ENCODE measurements at regions not wholly inside any gene's neighbourhood (a gene's known extent, or its start where the extent isn't known, plus 50 kb on each side); places are given as distances from the start of the nearest gene placed in this dataset.

DNA sequence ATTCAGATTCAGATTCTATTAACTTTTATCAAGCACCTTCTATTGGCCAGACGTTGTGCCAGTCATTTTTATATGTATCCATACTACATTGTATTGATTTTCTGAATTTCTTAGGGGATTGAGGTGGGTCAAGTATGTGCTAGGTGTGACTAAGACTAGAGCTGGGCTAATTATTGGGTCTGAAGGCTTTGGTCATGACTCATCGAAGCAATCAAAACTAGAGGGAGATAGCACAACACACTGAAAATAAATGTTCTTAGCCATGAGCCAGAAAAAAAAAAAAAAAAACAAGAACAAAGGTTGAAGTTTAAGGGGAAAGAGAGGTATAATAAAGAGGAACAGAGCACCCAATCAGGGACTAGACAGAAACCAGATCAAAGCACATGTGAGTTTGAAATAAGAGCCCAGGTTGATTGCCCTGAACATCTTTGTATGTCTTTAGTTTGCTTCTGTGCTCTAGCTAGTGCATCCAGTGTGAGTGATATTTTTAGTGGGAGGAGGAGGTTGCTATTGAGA is 171.6 kb upstream of the FOXP2 start:
- ATAC-seq: no peak
- Mint-ChIP-seq H3K36me3 (ENCODE audit: low read depth) (no peaks in the 10 kb centered on the region), H3K4me1 (no peaks in the 10 kb centered on the region), H3K4me3 (no peak overlapping the region), H3K27me3 (no peaks in the 10 kb centered on the region), H3K9me3 (peaks cover 3% of the 10 kb centered on the region), H3K27ac (no peak overlapping the region)
- DNase-seq: no peak

DNA sequence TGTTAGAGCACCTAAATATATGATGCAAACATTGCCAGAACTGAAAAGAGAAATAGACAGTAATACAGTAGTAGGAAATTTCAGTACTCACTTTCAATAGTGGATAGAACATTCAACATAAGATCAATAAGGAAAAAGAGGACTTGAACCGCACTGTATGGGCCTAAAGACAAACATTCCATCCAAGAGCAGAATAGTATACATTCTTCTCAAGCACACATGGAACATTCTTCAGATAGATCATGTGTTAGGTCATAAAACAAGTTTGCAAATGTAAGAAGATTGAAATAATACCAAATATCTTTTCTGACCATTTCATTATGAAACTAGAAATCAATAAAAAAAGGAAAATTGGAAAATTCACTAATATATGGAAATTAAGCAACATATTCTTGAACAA is 185.4 kb upstream of the FOXP2 start:
- Mint-ChIP-seq H3K27me3 (no peaks in the 10 kb centered on the region), H3K36me3 (ENCODE audit: low read depth) (no peaks in the 10 kb centered on the region), H3K4me3 (no peak overlapping the region), H3K9me3 (no peaks in the 10 kb centered on the region), H3K27ac (no peak overlapping the region), H3K4me1 (no peaks in the 10 kb centered on the region)
- no peak for ATAC-seq
- DNase-seq: no peak

DNA sequence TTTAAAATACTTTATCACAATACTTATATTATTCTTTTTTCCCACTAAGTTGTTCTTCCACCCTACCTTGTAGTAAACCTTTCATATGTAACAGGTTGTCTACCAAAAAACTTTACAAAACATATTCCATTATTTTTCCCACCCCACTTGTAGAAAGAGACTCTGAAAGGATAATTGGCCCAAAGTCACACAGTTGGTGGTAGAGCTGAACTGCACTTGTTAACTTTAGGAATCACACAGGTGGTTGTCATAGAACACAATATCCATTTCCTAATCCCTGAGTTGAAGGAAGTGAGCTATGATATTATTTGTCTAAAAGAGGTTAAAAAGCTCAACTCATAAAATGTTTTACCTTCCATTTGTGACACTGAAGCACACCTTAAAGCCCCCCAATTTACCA is 188.8 kb upstream of the FOXP2 start:
- H3K27ac Mint-ChIP-seq: no peak overlapping the region
- H3K9me3 Mint-ChIP-seq: no peaks in the 10 kb centered on the region
- H3K27me3 Mint-ChIP-seq: no peaks in the 10 kb centered on the region
- H3K4me1 Mint-ChIP-seq: no peaks in the 10 kb centered on the region
- no peaks in the 10 kb centered on the region for H3K36me3 Mint-ChIP-seq (ENCODE audit: low read depth)
- no peak overlapping the region for H3K4me3 Mint-ChIP-seq
- DNase-seq (no peak), ATAC-seq (no peak)

DNA sequence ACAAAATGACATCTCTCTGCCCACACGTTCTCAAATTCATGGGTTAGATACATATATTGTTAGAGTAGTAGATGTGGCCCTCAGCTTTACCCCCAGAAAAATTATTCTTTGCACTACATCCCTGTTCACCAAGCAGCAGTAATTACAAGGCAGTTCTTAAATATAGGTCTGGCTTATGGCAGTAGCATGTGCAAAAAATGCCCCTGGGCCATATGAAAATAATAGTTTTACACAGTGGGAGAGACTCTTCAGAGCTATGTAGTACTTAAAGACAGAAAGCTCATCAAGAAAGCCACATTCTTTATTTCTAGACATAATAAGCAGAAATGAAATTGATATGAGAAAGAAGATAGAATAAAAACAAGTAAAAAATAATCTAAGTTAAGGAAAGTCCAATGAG is 196.3 kb upstream of the FOXP2 start:
- H3K9me3 Mint-ChIP-seq: no peaks in the 10 kb centered on the region
- no peak for DNase-seq
- no peaks in the 10 kb centered on the region for H3K4me1 Mint-ChIP-seq
- no peak overlapping the region for H3K27ac Mint-ChIP-seq
- no peaks in the 10 kb centered on the region for H3K36me3 Mint-ChIP-seq (ENCODE audit: low read depth)
- ATAC-seq: no peak
- H3K4me3 Mint-ChIP-seq: no peak overlapping the region
- H3K27me3 Mint-ChIP-seq: no peaks in the 10 kb centered on the region

DNA sequence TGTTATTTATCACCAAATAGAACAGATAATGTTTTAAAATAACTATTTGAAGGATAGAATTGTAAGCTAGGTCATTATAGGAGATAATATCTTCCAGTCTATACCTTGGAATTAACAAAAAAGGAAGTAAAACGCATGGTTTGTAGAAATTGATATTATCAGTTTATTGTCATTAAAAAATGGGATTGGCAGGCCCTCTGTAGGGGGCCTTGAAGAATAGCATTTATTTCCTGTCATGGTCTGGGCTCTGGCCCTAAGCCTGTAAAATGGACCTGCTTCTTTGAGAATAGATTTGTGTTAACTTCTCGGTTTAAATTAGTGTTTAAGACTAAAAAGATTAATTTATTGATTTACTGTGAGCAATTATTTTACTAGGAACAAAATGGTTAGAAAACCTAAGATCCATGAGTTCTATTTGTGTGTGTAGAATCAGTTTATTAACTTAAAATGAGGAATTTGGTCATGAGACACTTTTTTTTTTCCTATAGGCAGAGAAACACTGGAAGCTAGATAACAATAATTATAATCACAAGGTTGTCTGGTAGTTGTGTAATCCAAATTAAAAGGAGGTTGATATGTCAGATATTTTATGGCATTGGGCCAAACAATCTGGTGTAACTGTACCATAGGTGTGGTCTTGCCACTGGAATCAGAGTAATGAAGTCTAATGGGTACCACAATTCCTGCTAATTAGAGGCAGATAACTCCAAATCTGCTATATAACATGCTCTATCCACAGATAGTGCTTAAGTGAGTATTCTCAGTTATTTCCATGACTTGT is 197.4 kb upstream of the FOXP2 start:
- no peaks in the 10 kb centered on the region for H3K36me3 Mint-ChIP-seq (ENCODE audit: low read depth)
- H3K27ac Mint-ChIP-seq: no peak overlapping the region
- no peaks in the 10 kb centered on the region for H3K27me3 Mint-ChIP-seq
- no peaks in the 10 kb centered on the region for H3K9me3 Mint-ChIP-seq
- H3K4me1 Mint-ChIP-seq: no peaks in the 10 kb centered on the region
- DNase-seq: no peak
- H3K4me3 Mint-ChIP-seq: no peak overlapping the region
- no peak for ATAC-seq

DNA sequence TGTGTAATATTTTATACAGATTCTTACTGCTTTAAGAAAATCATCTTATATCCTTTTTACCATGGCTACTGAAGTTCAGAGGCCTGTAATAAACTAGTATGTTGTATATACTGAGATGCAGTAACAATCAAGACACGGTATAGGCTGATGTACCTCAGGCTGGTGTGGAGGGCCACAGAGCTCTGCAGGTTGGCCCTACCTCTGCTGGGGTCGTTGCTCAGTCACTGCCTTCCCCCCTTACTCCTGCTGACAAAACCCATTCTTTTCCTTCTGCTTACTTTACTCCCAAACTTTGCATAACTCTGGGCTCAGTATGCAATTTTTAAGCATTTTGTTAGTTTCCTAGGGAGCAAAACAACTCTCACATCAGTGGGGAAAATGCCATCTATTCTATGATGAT is 200.1 kb upstream of the FOXP2 start:
- Mint-ChIP-seq H3K27ac (no peak overlapping the region), H3K9me3 (no peaks in the 10 kb centered on the region), H3K4me1 (no peaks in the 10 kb centered on the region), H3K4me3 (no peak overlapping the region), H3K36me3 (ENCODE audit: low read depth) (no peaks in the 10 kb centered on the region), H3K27me3 (no peaks in the 10 kb centered on the region)
- ATAC-seq (no peak), DNase-seq (no peak)

DNA sequence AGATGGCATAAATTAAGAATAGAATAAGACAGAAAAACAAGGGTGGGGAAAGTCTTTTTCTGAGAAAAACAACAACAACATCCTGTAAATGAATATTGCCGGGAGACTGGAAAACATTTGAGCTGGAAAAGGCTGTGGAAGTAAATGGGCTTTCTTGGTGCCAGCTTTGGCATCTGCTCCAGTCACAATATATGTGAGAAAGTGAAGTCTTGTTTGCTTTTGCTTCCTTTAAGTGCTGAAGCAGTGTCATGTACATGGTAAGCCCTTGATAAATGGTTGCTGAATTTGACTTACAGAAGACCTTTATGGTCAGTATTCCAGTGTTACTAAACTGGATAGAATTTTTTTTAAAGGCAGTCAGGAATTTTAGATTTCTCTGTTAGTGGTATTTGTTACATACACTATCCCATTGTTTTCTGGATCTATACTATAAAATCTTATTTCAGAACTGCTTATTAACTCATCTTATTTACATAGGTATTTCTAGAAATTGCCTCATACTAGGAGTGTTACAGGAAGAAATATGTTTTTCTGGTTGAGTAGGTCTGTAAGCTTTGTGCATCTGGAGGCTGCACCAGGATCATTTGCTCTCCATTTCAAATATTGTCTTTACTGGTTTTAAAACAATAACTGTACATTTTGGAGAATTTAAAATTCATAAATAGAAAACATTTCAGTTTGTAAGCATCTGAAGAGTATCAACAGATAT is 201.7 kb upstream of the FOXP2 start:
- Mint-ChIP-seq H3K4me3 (no peak overlapping the region), H3K27me3 (peaks cover 2% of the 10 kb centered on the region), H3K9me3 (peaks cover 5% of the 10 kb centered on the region), H3K27ac (no peak overlapping the region), H3K36me3 (ENCODE audit: low read depth) (no peaks in the 10 kb centered on the region), H3K4me1 (no peaks in the 10 kb centered on the region)
- DNase-seq (no peak), ATAC-seq (no peak)

DNA sequence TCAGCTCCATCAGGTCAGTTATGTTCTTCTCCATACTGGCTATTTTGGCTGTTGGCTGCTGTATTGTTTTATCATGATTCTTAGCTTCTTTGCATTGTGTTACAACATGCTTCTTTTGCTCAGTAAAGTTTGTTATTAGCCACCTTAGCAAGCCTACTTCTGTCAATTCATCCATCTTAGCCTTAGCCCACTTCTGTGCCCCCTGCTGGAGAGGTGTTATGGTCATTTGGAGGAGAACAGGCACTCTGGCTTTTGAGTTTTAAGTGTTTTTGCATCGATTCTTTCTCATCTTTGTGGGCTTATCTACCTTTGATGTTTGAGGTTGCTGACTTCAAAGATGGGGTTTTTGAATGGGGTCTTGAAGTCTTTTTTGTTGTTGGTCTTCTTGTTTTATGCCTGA is 204.6 kb upstream of the FOXP2 start:
- ATAC-seq (no peak), DNase-seq (no peak)
- H3K36me3 Mint-ChIP-seq (ENCODE audit: low read depth): no peaks in the 10 kb centered on the region
- H3K27me3 Mint-ChIP-seq: peaks cover 2% of the 10 kb centered on the region
- H3K27ac Mint-ChIP-seq: no peak overlapping the region
- H3K4me1 Mint-ChIP-seq: no peaks in the 10 kb centered on the region
- H3K9me3 Mint-ChIP-seq: peaks cover 5% of the 10 kb centered on the region
- no peak overlapping the region for H3K4me3 Mint-ChIP-seq

DNA sequence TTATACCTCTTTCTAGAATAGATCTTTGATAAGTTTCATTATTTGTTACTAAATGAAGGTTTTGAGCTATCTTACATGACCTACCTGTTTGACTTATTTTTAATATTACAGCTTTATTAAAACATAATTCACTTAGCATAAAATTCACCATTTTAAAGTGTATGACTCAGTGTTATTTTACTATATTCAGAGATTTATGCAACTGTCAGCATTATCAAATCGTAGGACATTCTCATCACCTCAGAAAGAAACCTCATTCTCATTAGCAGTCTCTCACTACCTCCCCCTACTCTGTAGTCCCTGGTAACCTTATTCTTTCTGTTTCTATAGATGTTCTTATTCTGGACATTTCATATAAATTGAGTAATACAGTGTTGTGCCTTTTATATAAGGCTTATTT is 207.9 kb upstream of the FOXP2 start:
- DNase-seq (no peak), ATAC-seq (no peak)
- peaks cover 5% of the 10 kb centered on the region for H3K9me3 Mint-ChIP-seq
- no peaks in the 10 kb centered on the region for H3K4me1 Mint-ChIP-seq
- H3K27ac Mint-ChIP-seq: no peak overlapping the region
- peaks cover 2% of the 10 kb centered on the region for H3K27me3 Mint-ChIP-seq
- no peaks in the 10 kb centered on the region for H3K36me3 Mint-ChIP-seq (ENCODE audit: low read depth)
- no peak overlapping the region for H3K4me3 Mint-ChIP-seq

DNA sequence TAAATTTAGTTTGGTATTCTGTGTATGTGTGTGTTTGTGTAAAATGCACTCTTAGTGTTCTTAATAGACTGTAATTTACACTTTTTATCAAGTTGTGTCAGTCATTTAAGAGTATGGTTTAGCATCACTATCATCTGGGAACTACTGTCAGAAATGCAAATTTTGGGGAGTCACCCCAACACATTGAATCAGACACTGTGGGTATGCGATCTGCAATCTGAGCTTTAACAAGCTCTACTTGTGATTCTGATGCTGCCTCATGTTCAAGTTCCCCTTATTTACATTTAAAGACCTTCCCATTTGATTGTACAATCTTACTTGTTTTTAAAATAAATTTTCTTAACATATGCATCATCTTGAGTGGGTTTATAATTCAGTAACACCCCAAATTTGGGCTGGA is 218.1 kb upstream of the FOXP2 start:
- H3K27me3 Mint-ChIP-seq: no peaks in the 10 kb centered on the region
- H3K36me3 Mint-ChIP-seq (ENCODE audit: low read depth): no peaks in the 10 kb centered on the region
- H3K4me1 Mint-ChIP-seq: no peaks in the 10 kb centered on the region
- no peak overlapping the region for H3K4me3 Mint-ChIP-seq
- ATAC-seq (no peak), DNase-seq (no peak)
- H3K9me3 Mint-ChIP-seq: no peaks in the 10 kb centered on the region
- H3K27ac Mint-ChIP-seq: no peak overlapping the region

DNA sequence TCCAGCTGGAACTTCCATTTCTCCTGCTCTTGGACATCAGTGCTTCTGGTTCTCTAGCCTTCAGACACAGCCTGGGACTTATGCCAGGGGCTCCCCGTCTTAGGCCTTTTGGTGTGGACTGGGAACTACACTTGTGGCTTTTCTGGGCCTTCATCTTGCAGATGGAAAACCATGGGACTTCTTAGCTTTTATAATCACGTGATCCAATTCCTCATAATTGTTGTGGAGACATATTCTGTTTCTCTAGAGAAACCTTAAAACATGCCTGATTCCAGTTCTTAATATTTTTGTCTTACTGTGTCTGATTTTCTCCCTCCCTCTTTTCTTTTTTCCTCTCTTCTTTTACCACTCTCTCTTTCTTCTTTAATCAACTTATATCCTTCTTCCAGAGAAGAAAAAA is 224.2 kb upstream of the FOXP2 start:
- DNase-seq: no peak
- Mint-ChIP-seq H3K27ac (no peak overlapping the region), H3K36me3 (ENCODE audit: low read depth) (no peaks in the 10 kb centered on the region), H3K4me1 (no peaks in the 10 kb centered on the region), H3K4me3 (no peak overlapping the region), H3K27me3 (no peaks in the 10 kb centered on the region), H3K9me3 (no peaks in the 10 kb centered on the region)
- ATAC-seq: no peak

DNA sequence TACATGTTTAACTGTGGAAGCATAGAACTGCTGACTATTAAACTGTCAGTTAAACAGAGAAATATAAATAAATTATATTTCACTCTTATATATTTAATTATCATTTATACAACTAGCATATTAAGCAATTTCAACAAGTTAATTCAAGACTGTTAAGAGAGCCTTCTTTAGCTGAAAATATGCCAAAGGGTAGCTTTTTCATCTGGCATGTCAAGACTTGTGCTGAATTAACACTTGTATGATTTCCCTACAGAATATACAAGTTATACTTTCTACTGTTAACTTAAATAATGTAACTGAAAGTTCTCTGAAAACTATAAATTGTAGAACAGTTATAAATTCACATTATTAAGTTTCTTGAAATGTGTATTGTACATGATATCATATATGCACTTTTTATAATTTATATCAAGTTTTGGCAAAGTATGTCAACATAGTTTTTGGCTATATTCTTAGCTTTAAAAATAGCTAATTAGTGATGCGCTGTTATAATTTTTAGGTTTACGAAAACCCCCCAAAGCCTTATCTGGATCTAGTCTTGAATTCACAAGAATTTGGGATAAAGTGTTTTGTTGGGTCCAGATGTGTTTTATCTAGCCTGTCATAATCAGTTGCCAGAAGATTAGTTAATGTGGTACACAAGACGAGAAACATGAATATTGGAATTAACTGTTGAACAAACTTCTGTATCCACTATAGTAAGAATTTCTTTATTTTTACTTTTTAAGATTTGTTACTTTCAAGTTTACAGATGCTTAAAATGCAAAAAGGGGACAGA is 231.1 kb upstream of the FOXP2 start:
- ATAC-seq (no peak), DNase-seq (no peak)
- Mint-ChIP-seq H3K4me1 (no peaks in the 10 kb centered on the region), H3K4me3 (no peak overlapping the region), H3K27ac (no peak overlapping the region), H3K36me3 (ENCODE audit: low read depth) (no peaks in the 10 kb centered on the region), H3K9me3 (no peaks in the 10 kb centered on the region), H3K27me3 (no peaks in the 10 kb centered on the region)

DNA sequence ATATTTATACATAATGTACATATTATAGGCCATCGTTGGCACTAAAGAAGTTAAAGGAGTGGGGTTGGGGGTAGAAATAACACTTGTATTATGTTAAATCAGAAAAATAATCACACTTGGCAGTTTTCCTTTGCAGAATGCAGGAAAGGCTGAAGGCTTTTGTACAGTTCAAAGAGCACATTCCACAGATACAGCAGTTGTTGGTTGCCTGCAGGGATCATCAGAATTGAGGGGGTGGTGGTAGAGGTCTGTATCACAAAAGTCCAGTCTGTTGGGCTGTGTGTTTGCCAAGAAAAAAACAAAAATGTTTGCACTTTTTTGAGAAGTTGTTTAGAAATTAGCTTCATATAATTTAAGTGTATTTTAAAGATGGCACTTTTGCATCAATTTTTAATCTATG is 231.8 kb upstream of the FOXP2 start:
- Mint-ChIP-seq H3K27ac (no peak overlapping the region), H3K9me3 (no peaks in the 10 kb centered on the region), H3K27me3 (no peaks in the 10 kb centered on the region), H3K36me3 (ENCODE audit: low read depth) (no peaks in the 10 kb centered on the region), H3K4me3 (no peak overlapping the region), H3K4me1 (no peaks in the 10 kb centered on the region)
- ATAC-seq: no peak
- DNase-seq: no peak

DNA sequence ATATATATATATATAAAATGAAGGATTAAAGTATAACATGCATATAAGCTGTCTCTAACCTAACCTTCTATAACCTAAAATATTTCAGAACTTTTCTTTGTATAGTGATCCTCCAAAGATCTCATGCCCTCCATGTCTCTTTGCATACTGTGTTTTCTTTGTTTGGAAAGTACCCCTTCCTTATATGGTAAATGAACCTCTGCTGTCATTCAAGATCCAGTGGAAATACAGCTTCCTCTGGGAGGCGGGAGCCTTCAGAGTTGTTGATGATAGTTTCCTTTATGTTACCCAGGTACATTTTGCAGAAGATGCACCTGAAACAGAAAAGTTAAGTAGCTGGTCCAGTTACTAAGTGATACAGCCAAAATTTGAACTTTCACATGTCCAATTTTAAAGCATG is 233.3 kb upstream of the FOXP2 start:
- DNase-seq (no peak), ATAC-seq (no peak)
- no peaks in the 10 kb centered on the region for H3K36me3 Mint-ChIP-seq (ENCODE audit: low read depth)
- H3K9me3 Mint-ChIP-seq: no peaks in the 10 kb centered on the region
- H3K27ac Mint-ChIP-seq: no peak overlapping the region
- H3K27me3 Mint-ChIP-seq: no peaks in the 10 kb centered on the region
- H3K4me1 Mint-ChIP-seq: no peaks in the 10 kb centered on the region
- H3K4me3 Mint-ChIP-seq: no peak overlapping the region
